HCT116 (cell line): ENCODE measurements at regions not wholly inside any gene's neighbourhood (a gene's known extent, or its start where the extent isn't known, plus 50 kb on each side); places are given as distances from the start of the nearest gene placed in this dataset.

ENCODE experiments used
- ATAC-seq: fragments of 200-7000 bp; cut with Tn5 transposase; 2 replicates; pipeline ENCODE4 v1.9.1; 2020; ENCODE audit warnings: mild to moderate bottlenecking, moderate library complexity
- BruUV-seq: library from RNA; stranded (reverse); fragments of 400-500 nt; replicated peaks from 2 replicates; lab custom pipeline; 2021; lab: Mats Ljungman, UMichigan
- CTCF ChIA-PET: fragments of 300-600 bp; sonication (Branson Sonifier 250); formaldehyde crosslinking; loops from one replicate; lab custom pipeline; 2021; ENCODE audit warnings: antibody characterized with exemption; lab: Charles Lee
- POLR2A ChIA-PET: fragments of 300-600, 350-600 bp; sonication (Branson Sonifier 250); formaldehyde crosslinking; loops from one replicate; lab custom pipeline; 2021; ENCODE audit warnings: antibody characterized with exemption; lab: Charles Lee
- RAD21 ChIA-PET, 2 experiments: fragments of 300-600 bp; sonication (Branson Sonifier 250); formaldehyde crosslinking; loops; one replicate each; lab custom pipeline; 2023; ENCODE audit warnings: low total read pairs in 2 of 2; ENCODE audit not compliant: uncharacterized antibody in 2 of 2, unreplicated experiment in 2 of 2, low non-redundant PET in 1 of 2; lab: Charles Lee
- DNase-seq: peaks from one replicate; pipeline ENCODE4 v3.0.0-alpha.2; 2010; ENCODE audit warnings: low read depth, low spot score
- H2AFZ ChIP-seq: fragments of 200-600 bp; shearing (Covaris generic), sonication (generic); 2 replicates; pipeline ENCODE4 v1.6.1; 2017; ENCODE audit warnings: low read depth, mixed run types, mixed read lengths, antibody characterized with exemption, low read length; ENCODE audit not compliant: poor library complexity, severe bottlenecking
- H3K27ac ChIP-seq: 2 replicates; pipeline ENCODE4 v1.5.1; 2012; ENCODE audit warnings: low read depth, low read length
- H3K27me3 ChIP-seq: fragments of 200-600 bp; sonication (generic); 2 replicates; pipeline ENCODE4 v1.6.1; 2016; ENCODE audit warnings: mixed run types, low read length, mixed read lengths; ENCODE audit not compliant: insufficient read depth
- H3K36me3 ChIP-seq, 2 experiments: fragments of 200-500 bp in 1 of 2; fragments of 200-600 bp in 1 of 2; sonication (Bioruptor generic) in 1 of 2; sonication (generic) in 1 of 2; 2 replicates each; pipeline versions ENCODE4 v1.5.1 to v1.6.1; 2014 to 2016; ENCODE audit warnings: low read length in 2 of 2, inconsistent platforms in 1 of 2, mixed read lengths in 1 of 2, mixed run types in 1 of 2; ENCODE audit not compliant: insufficient read depth in 2 of 2, control insufficient read depth in 1 of 2
- H3K4me1 ChIP-seq, 2 experiments: fragments of 200-600 bp in 1 of 2; sonication (generic) in 1 of 2; 2 replicates each; pipeline versions ENCODE4 v1.5.1 to v1.6.1; 2012 to 2017; ENCODE audit warnings: low read length in 2 of 2, inconsistent platforms in 1 of 2, mild to moderate bottlenecking in 1 of 2, mixed read lengths in 1 of 2, mixed run types in 1 of 2, moderate library complexity in 1 of 2; ENCODE audit not compliant: insufficient read depth in 2 of 2, control insufficient read depth in 1 of 2
- H3K4me2 ChIP-seq: fragments of 200-600 bp; sonication (generic); 2 replicates; pipeline ENCODE4 v1.6.1; 2017; ENCODE audit warnings: mixed run types, low read length, mixed read lengths
- H3K4me3 ChIP-seq, 2 experiments: fragments of 200-600 bp in 1 of 2; sonication (generic) in 1 of 2; replicated peaks in 1 of 2; 2 replicates each; pipeline ENCODE4 v1.5.1; 2011 to 2016; ENCODE audit warnings: low read length in 2 of 2, control low read depth in 1 of 2, low read depth in 1 of 2, mild to moderate bottlenecking in 1 of 2, mixed read lengths in 1 of 2, mixed run types in 1 of 2
- H3K79me2 ChIP-seq: fragments of 200-600 bp; sonication (generic); 2 replicates; pipeline ENCODE4 v1.6.1; 2017; ENCODE audit warnings: mild to moderate bottlenecking, mixed run types, low read length, moderate library complexity, mixed read lengths; ENCODE audit not compliant: insufficient read depth
- H3K9ac ChIP-seq: fragments of 200-600 bp; sonication (generic); 2 replicates; pipeline ENCODE4 v1.6.1; 2016; ENCODE audit warnings: low read length, mixed read lengths
- H3K9me2 ChIP-seq: fragments of 200-600 bp; sonication (generic), shearing (Covaris generic); 2 replicates; pipeline ENCODE4 v1.6.1; 2017; ENCODE audit warnings: mixed run types, mild to moderate bottlenecking, moderate library complexity; ENCODE audit not compliant: insufficient read depth
- H3K9me3 ChIP-seq, 2 experiments: fragments of 200-500 bp in 1 of 2; fragments of 200-600 bp in 1 of 2; sonication (Bioruptor generic) in 1 of 2; sonication (generic) in 1 of 2; 2 replicates each; pipeline ENCODE4 v1.6.1; 2014 to 2017; ENCODE audit warnings: low read length in 2 of 2, mixed read lengths in 2 of 2, inconsistent platforms in 1 of 2, low read depth in 1 of 2, mild to moderate bottlenecking in 1 of 2, mixed run types in 1 of 2, moderate library complexity in 1 of 2; ENCODE audit not compliant: control insufficient read depth in 1 of 2, insufficient read depth in 1 of 2
- H4K20me1 ChIP-seq: fragments of 200-600 bp; sonication (generic), shearing (Covaris generic); 2 replicates; pipeline ENCODE4 v1.6.1; 2017; ENCODE audit warnings: mixed run types, mild to moderate bottlenecking, moderate library complexity; ENCODE audit not compliant: insufficient read depth
- CBX3 ChIP-seq: IDR thresholded peaks from 2 replicates; pipeline ENCODE4 v1.6.1; 2012; ENCODE audit warnings: low read depth
- CEBPB ChIP-seq: IDR thresholded peaks from 2 replicates; pipeline ENCODE4 v1.6.1; 2012; ENCODE audit warnings: low read depth
- EZH2 ChIP-seq: fragments of 200-600 bp; sonication (generic); IDR thresholded peaks from 2 replicates; pipeline ENCODE4 v1.6.1; 2017; ENCODE audit warnings: antibody characterized with exemption, mixed run types
- EZH2phosphoT487 ChIP-seq: fragments of 200-600 bp; IDR thresholded peaks from 2 replicates; pipeline ENCODE4 v1.6.1; 2018; ENCODE audit warnings: antibody characterized with exemption, borderline replicate concordance
- JUND ChIP-seq: IDR thresholded peaks from 2 replicates; pipeline ENCODE4 v1.6.1; 2012
- POLR2A ChIP-seq: IDR thresholded peaks from 2 replicates; pipeline ENCODE4 v1.7.0; 2011; ENCODE audit warnings: borderline replicate concordance; ENCODE audit not compliant: insufficient read depth, insufficient read length; ENCODE audit errors: extremely low read depth
- POLR2AphosphoS5 ChIP-seq: IDR thresholded peaks from 2 replicates; pipeline ENCODE4 v1.6.1; 2011; ENCODE audit warnings: mild to moderate bottlenecking, low read depth, low read length, moderate library complexity
- RAD21 ChIP-seq: IDR thresholded peaks from 2 replicates; pipeline ENCODE4 v1.6.1; 2012; ENCODE audit warnings: low read depth, mild to moderate bottlenecking
- SIN3A ChIP-seq: IDR thresholded peaks from 2 replicates; pipeline ENCODE4 v1.6.1; 2012; ENCODE audit warnings: low read depth
- SP1 ChIP-seq: IDR thresholded peaks from 2 replicates; pipeline ENCODE4 v1.6.1; 2012; ENCODE audit warnings: low read depth
- TCF7L2 ChIP-seq: IDR thresholded peaks from 2 replicates; pipeline ENCODE4 v1.7.0; 2011; ENCODE audit warnings: borderline replicate concordance, inconsistent platforms; ENCODE audit not compliant: insufficient read depth, insufficient read length; ENCODE audit errors: extremely low read depth
- YY1 ChIP-seq: IDR thresholded peaks from 2 replicates; pipeline ENCODE4 v1.6.1; 2011; ENCODE audit warnings: low read length, low read depth, moderate library complexity, mild to moderate bottlenecking; ENCODE audit not compliant: insufficient replicate concordance; ENCODE audit errors: extremely low read depth
- ZNF274 ChIP-seq: fragments of 200-500 bp; sonication (Bioruptor generic); IDR thresholded peaks from 2 replicates; pipeline ENCODE4 v1.6.1; 2014; ENCODE audit warnings: mild to moderate bottlenecking, low read depth, low read length, inconsistent platforms
- intact Hi-C: fragments of 100-400 bp; cut with micrococcal nuclease; formaldehyde crosslinking; loops from 2 replicates; pipeline ENCODE4 v1.10.0; 2022
- TF ChIP-seq, protein P1 (sequence below): IDR thresholded peaks from 2 replicates; pipeline ENCODE4 v1.6.1; 2012; ENCODE audit warnings: low read depth
- TF ChIP-seq, protein P2 (sequence below): IDR thresholded peaks from 2 replicates; pipeline ENCODE4 v1.6.1; 2011; ENCODE audit warnings: mild to moderate bottlenecking, low read length, moderate library complexity; ENCODE audit not compliant: insufficient replicate concordance; ENCODE audit errors: extremely low read depth
- TF ChIP-seq, protein P3 (sequence below): IDR thresholded peaks from 2 replicates; pipeline ENCODE4 v1.6.1; 2012
- TF ChIP-seq, protein P4 (sequence below), 3 experiments: fragments of 200-600 bp in 1 of 3; sonication (generic) in 1 of 3; IDR thresholded peaks in 2 of 3; conservative IDR thresholded peaks in 1 of 3; 2 replicates each; pipeline ENCODE4 v1.5.1; 2012 to 2017; ENCODE audit warnings: low read depth in 2 of 3, low read length in 2 of 3, antibody characterized with exemption in 1 of 3, borderline replicate concordance in 1 of 3, control low read depth in 1 of 3, mild to moderate bottlenecking in 1 of 3, mixed read lengths in 1 of 3, mixed run types in 1 of 3, moderate library complexity in 1 of 3; ENCODE audit not compliant: insufficient read depth in 1 of 3

DNA sequence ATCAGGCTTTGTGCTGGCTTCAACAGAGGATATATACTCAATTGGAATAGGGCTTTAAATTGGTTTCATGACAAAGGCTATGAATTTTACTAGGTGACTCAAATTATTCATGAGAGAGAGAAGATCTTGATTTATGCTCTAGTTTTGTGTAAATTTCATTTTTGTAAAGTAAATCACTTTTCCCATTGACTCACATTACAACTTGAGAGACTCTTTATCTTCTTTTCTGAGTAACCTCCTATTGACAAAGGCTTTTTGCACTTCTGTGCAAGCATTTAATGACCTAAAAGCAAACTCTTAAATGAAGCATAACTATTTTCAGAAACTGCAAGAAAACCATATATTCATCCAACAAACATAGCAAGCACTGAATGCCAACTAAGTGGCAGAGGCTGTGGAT is 98.5 kb upstream of the RHOBTB1 start (continued):
- TF ChIP-seq, protein P1, sequence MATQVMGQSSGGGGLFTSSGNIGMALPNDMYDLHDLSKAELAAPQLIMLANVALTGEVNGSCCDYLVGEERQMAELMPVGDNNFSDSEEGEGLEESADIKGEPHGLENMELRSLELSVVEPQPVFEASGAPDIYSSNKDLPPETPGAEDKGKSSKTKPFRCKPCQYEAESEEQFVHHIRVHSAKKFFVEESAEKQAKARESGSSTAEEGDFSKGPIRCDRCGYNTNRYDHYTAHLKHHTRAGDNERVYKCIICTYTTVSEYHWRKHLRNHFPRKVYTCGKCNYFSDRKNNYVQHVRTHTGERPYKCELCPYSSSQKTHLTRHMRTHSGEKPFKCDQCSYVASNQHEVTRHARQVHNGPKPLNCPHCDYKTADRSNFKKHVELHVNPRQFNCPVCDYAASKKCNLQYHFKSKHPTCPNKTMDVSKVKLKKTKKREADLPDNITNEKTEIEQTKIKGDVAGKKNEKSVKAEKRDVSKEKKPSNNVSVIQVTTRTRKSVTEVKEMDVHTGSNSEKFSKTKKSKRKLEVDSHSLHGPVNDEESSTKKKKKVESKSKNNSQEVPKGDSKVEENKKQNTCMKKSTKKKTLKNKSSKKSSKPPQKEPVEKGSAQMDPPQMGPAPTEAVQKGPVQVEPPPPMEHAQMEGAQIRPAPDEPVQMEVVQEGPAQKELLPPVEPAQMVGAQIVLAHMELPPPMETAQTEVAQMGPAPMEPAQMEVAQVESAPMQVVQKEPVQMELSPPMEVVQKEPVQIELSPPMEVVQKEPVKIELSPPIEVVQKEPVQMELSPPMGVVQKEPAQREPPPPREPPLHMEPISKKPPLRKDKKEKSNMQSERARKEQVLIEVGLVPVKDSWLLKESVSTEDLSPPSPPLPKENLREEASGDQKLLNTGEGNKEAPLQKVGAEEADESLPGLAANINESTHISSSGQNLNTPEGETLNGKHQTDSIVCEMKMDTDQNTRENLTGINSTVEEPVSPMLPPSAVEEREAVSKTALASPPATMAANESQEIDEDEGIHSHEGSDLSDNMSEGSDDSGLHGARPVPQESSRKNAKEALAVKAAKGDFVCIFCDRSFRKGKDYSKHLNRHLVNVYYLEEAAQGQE, result no peak
- no peak for TF ChIP-seq EZH2phosphoT487
- TF ChIP-seq EZH2, result no peak
- no peak for TF ChIP-seq YY1
- TF ChIP-seq, all 23 proteins: peak for 0

DNA sequence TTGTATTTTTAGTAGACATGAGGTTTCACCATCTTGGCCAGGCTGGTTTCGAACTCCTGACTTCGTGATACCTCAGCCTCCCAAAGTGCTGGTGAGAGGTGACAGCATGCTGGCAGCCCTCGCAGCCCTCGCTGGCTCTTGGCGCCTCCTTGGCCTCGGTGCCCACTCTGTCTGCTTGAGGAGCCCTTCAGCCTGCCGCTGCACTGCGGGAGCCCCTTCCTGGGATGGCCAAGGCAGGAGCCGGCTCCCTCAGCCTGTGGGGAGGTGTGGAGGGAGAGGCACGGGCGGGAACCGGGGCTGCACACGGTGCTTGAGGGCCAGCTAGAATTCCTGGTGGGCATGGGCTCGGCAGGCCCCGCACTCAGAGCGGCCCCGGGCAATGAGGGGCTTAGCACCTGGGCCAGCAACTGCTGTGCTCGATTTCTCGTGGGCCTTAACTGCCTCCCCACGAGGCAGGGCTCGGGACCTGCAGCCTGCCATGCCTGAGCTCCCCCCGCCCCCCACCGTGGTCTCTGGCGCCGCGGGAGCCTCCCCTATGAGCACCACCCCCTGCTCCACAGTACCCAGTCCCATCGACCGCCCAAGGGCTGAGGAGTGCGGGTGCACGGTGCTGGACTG is 96.5 kb upstream of the RHOBTB1 start:
- RAD21 ChIA-PET, result no interaction called here
- H3K4me2 ChIP-seq, result no peak overlapping the region
- TF ChIP-seq CEBPB (no peak), TCF7L2 (no peak), CBX3 (no peak), EZH2 (no peak), RAD21 (no peak), SIN3A (no peak), YY1 (no peak), POLR2A (no peak), ZNF274 (no peak), SP1 (no peak), EZH2phosphoT487 (no peak), JUND (no peak), POLR2AphosphoS5 (no peak)
- TF ChIP-seq, protein P2, sequence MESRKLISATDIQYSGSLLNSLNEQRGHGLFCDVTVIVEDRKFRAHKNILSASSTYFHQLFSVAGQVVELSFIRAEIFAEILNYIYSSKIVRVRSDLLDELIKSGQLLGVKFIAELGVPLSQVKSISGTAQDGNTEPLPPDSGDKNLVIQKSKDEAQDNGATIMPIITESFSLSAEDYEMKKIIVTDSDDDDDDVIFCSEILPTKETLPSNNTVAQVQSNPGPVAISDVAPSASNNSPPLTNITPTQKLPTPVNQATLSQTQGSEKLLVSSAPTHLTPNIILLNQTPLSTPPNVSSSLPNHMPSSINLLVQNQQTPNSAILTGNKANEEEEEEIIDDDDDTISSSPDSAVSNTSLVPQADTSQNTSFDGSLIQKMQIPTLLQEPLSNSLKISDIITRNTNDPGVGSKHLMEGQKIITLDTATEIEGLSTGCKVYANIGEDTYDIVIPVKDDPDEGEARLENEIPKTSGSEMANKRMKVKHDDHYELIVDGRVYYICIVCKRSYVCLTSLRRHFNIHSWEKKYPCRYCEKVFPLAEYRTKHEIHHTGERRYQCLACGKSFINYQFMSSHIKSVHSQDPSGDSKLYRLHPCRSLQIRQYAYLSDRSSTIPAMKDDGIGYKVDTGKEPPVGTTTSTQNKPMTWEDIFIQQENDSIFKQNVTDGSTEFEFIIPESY, result no peak
- TF ChIP-seq, protein P3, sequence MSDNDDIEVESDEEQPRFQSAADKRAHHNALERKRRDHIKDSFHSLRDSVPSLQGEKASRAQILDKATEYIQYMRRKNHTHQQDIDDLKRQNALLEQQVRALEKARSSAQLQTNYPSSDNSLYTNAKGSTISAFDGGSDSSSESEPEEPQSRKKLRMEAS, result no peak
- TF ChIP-seq, protein P4, sequence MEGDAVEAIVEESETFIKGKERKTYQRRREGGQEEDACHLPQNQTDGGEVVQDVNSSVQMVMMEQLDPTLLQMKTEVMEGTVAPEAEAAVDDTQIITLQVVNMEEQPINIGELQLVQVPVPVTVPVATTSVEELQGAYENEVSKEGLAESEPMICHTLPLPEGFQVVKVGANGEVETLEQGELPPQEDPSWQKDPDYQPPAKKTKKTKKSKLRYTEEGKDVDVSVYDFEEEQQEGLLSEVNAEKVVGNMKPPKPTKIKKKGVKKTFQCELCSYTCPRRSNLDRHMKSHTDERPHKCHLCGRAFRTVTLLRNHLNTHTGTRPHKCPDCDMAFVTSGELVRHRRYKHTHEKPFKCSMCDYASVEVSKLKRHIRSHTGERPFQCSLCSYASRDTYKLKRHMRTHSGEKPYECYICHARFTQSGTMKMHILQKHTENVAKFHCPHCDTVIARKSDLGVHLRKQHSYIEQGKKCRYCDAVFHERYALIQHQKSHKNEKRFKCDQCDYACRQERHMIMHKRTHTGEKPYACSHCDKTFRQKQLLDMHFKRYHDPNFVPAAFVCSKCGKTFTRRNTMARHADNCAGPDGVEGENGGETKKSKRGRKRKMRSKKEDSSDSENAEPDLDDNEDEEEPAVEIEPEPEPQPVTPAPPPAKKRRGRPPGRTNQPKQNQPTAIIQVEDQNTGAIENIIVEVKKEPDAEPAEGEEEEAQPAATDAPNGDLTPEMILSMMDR (IDR thresholded peaks at IDR 0.05 in 2 of 3, conservative IDR thresholded peaks at IDR 0.05 in 1 of 3; ENCODE audit: borderline replicate concordance in 1 of 3, insufficient read depth in 1 of 3, low read depth in 2 of 3, low read length in 2 of 3), result no peak
- ATAC-seq (no peak), DNase-seq (no peak)
- POLR2A ChIA-PET, result no interaction called here
- H3K9ac ChIP-seq, result no peak overlapping the region
- no peaks in the 10 kb centered on the region for H3K9me2 ChIP-seq
- CTCF ChIA-PET, result no interaction called here
- H4K20me1 ChIP-seq, result no peaks in the 10 kb centered on the region
- H2AFZ ChIP-seq, result no peak overlapping the region
- no peak overlapping the region for H3K4me3 ChIP-seq
- H3K9me3 ChIP-seq, result no peaks in the 10 kb centered on the region
- no peaks in the 10 kb centered on the region for H3K4me1 ChIP-seq
- H3K27me3 ChIP-seq, result no peaks in the 10 kb centered on the region
- intact Hi-C loops, result no loop called here
- BruUV-seq, result no TSS peak
- H3K36me3 ChIP-seq, result no peaks in the 10 kb centered on the region
- H3K79me2 ChIP-seq, result no peaks in the 10 kb centered on the region
- no peak overlapping the region for H3K27ac ChIP-seq
